HepG2 (cell line): ENCODE measurements at regions not wholly inside any gene's neighbourhood (a gene's known extent, or its start where the extent isn't known, plus 50 kb on each side); places are given as distances from the start of the nearest gene placed in this dataset.

Source experiments
- GLI4 ChIP-seq: sonication (generic); formaldehyde crosslinking; IDR thresholded peaks from 2 replicates; pipeline ENCODE4 v1.5.1; 2020; ENCODE audit warnings: missing genetic modification reagents, mild to moderate bottlenecking, moderate library complexity, borderline replicate concordance
- HNF1B ChIP-seq: sonication (generic); formaldehyde crosslinking; IDR thresholded peaks from 2 replicates; pipeline ENCODE4 v1.5.1; 2020; ENCODE audit warnings: mild to moderate bottlenecking, moderate library complexity, missing genetic modification reagents
- SNAI1 ChIP-seq: sonication (generic); formaldehyde crosslinking; IDR thresholded peaks from 2 replicates; pipeline ENCODE4 v1.5.0; 2020; ENCODE audit warnings: mild to moderate bottlenecking, missing genetic modification reagents, borderline replicate concordance
- SUZ12 ChIP-seq: fragments of 150-350 bp; IDR thresholded peaks from 2 replicates; pipeline ENCODE4 v1.6.1; 2014; ENCODE audit warnings: low read depth, low read length
- ZNF17 ChIP-seq: sonication (generic); formaldehyde crosslinking; IDR thresholded peaks from 2 replicates; pipeline ENCODE4 v1.5.0; 2020; ENCODE audit warnings: mild to moderate bottlenecking, missing genetic modification reagents
- ZNF274 ChIP-seq: sonication (generic); formaldehyde crosslinking; IDR thresholded peaks from 2 replicates; pipeline ENCODE4 v1.5.1; 2020; ENCODE audit warnings: mild to moderate bottlenecking, missing genetic modification reagents
- TF ChIP-seq, protein P1 (sequence below): sonication (generic); formaldehyde crosslinking; IDR thresholded peaks from 2 replicates; pipeline ENCODE4 v1.5.0; 2020; ENCODE audit warnings: mild to moderate bottlenecking, missing genetic modification reagents, moderate library complexity

- TF ChIP-seq, protein P1, sequence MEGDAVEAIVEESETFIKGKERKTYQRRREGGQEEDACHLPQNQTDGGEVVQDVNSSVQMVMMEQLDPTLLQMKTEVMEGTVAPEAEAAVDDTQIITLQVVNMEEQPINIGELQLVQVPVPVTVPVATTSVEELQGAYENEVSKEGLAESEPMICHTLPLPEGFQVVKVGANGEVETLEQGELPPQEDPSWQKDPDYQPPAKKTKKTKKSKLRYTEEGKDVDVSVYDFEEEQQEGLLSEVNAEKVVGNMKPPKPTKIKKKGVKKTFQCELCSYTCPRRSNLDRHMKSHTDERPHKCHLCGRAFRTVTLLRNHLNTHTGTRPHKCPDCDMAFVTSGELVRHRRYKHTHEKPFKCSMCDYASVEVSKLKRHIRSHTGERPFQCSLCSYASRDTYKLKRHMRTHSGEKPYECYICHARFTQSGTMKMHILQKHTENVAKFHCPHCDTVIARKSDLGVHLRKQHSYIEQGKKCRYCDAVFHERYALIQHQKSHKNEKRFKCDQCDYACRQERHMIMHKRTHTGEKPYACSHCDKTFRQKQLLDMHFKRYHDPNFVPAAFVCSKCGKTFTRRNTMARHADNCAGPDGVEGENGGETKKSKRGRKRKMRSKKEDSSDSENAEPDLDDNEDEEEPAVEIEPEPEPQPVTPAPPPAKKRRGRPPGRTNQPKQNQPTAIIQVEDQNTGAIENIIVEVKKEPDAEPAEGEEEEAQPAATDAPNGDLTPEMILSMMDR (CRISPR knock-in tag), result no peak
- no peak for TF ChIP-seq SUZ12
- no peak for TF ChIP-seq GLI4 (CRISPR knock-in tag)
- no peak for TF ChIP-seq SNAI1 (CRISPR knock-in tag)
- no peak for TF ChIP-seq ZNF274 (CRISPR knock-in tag)
- TF ChIP-seq ZNF17 (CRISPR knock-in tag), result no peak
- no peak for TF ChIP-seq HNF1B
Observed at GRCh38 chr12:25712169-25712568, 159.1 kb upstream of the LMNTD1 start.
